KMS-11 (cell line): ENCODE measurements at regions not wholly inside any gene's neighbourhood (a gene's known extent, or its start where the extent isn't known, plus 50 kb on each side); places are given as distances from the start of the nearest gene placed in this dataset.

Experiments used
- H2AFZ ChIP-seq: fragments of 200-600 bp; sonication (generic); 2 replicates; pipeline ENCODE4 v1.6.1; 2016; ENCODE audit warnings: antibody characterized with exemption, mixed run types, low read depth
- H3K27ac ChIP-seq: fragments of 200-600 bp; sonication (generic); 2 replicates; pipeline ENCODE4 v1.6.1; 2016; ENCODE audit warnings: mild to moderate bottlenecking, mixed run types
- H3K27me3 ChIP-seq: fragments of 200-600 bp; sonication (generic); 2 replicates; pipeline ENCODE4 v1.6.1; 2017; ENCODE audit warnings: mild to moderate bottlenecking, low read depth, mixed run types, moderate library complexity; ENCODE audit not compliant: insufficient read depth
- H3K36me3 ChIP-seq: fragments of 200-600 bp; sonication (generic); 2 replicates; pipeline ENCODE4 v1.6.1; 2017; ENCODE audit warnings: mild to moderate bottlenecking, mixed run types; ENCODE audit not compliant: insufficient read depth
- H3K4me1 ChIP-seq: fragments of 200-600 bp; sonication (generic); 2 replicates; pipeline ENCODE4 v1.6.1; 2016; ENCODE audit warnings: mild to moderate bottlenecking, low read depth, mixed run types; ENCODE audit not compliant: poor library complexity, severe bottlenecking
- H3K4me2 ChIP-seq: fragments of 200-600 bp; sonication (generic); 2 replicates; pipeline ENCODE4 v1.7.0; 2016; ENCODE audit warnings: mild to moderate bottlenecking, mixed run types
- H3K4me3 ChIP-seq: fragments of 200-600 bp; sonication (generic); IDR thresholded peaks from 2 replicates; pipeline ENCODE4 v1.6.1; 2017; ENCODE audit warnings: low read depth, low read length, mixed read lengths; ENCODE audit not compliant: insufficient read depth
- H3K79me2 ChIP-seq: fragments of 200-600 bp; sonication (generic); 2 replicates; pipeline ENCODE4 v1.6.1; 2016; ENCODE audit warnings: low read depth, mixed run types; ENCODE audit not compliant: insufficient read depth
- H3K9ac ChIP-seq: fragments of 200-600 bp; sonication (generic); 2 replicates; pipeline ENCODE4 v1.6.1; 2016; ENCODE audit warnings: mild to moderate bottlenecking, mixed run types
- H4K20me1 ChIP-seq: fragments of 200-600 bp; sonication (generic); 2 replicates; pipeline ENCODE4 v1.6.1; 2016; ENCODE audit warnings: mild to moderate bottlenecking, mixed run types; ENCODE audit not compliant: insufficient read depth
- TF ChIP-seq, protein P1 (sequence below): fragments of 200-600 bp; sonication (generic); conservative IDR thresholded peaks from 2 replicates; pipeline ENCODE4 v1.6.1; 2017; ENCODE audit warnings: low read depth, mild to moderate bottlenecking, antibody characterized with exemption, low read length, moderate library complexity, mixed read lengths

DNA sequence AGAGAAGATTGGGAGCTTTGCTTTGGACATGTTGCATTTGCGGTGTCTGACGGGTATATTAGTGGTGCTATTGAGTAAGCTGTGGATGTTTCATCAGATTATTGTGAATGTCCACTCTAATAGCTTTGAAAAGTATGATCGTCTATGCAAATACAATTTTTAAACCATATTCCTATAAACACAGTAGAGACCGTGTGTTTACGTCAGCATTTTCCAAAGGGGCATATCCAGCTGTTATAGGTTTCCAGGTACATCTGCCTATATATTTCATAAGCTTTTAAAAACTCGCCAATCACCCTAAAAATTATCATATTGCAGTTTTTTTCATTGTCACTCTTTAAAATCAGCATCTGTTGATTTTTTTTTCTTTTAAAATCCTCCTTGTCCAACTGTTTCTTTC is 91.7 kb downstream of the NKX2-1 start:
- Histone ChIP-seq H2AFZ (no peak overlapping the region), H3K4me1 (no peaks in the 10 kb centered on the region)

DNA sequence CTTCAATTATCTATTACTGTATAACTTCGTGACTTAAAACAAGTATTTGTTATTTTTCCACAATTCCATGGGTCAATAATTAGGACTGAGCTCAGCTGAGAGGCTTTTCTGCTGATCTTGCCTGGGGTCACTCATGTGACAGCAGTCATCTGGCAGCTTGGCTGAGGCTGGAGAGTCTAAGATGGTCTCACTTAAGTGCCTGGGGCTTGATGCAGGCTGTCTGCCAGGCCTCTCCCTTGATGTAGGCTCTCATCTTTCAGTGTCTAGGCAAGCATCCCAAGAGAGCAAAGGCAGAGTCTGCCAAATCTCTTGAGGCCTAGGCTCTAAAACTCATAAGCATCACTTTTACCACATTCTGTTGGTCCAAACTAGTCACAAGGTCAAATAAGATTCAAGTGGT is 93.2 kb downstream of the NKX2-1 start:
- TF ChIP-seq, protein P1, sequence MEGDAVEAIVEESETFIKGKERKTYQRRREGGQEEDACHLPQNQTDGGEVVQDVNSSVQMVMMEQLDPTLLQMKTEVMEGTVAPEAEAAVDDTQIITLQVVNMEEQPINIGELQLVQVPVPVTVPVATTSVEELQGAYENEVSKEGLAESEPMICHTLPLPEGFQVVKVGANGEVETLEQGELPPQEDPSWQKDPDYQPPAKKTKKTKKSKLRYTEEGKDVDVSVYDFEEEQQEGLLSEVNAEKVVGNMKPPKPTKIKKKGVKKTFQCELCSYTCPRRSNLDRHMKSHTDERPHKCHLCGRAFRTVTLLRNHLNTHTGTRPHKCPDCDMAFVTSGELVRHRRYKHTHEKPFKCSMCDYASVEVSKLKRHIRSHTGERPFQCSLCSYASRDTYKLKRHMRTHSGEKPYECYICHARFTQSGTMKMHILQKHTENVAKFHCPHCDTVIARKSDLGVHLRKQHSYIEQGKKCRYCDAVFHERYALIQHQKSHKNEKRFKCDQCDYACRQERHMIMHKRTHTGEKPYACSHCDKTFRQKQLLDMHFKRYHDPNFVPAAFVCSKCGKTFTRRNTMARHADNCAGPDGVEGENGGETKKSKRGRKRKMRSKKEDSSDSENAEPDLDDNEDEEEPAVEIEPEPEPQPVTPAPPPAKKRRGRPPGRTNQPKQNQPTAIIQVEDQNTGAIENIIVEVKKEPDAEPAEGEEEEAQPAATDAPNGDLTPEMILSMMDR, result no peak
- no peaks in the 10 kb centered on the region for H3K4me1 ChIP-seq
- no peaks in the 10 kb centered on the region for H3K79me2 ChIP-seq
- H3K36me3 ChIP-seq, result no peaks in the 10 kb centered on the region
- H3K27me3 ChIP-seq, result no peaks in the 10 kb centered on the region
- no peak overlapping the region for H3K9ac ChIP-seq
- no peak overlapping the region for H3K4me3 ChIP-seq
- H3K4me2 ChIP-seq, result no peak overlapping the region
- no peak overlapping the region for H2AFZ ChIP-seq
- H3K27ac ChIP-seq, result no peak overlapping the region
- H4K20me1 ChIP-seq, result no peaks in the 10 kb centered on the region

More for the DNA sequence above, 91.7 kb downstream of the NKX2-1 start:
- TF ChIP-seq, protein P1, result no peak
- Histone ChIP-seq H3K36me3 (no peaks in the 10 kb centered on the region), H4K20me1 (no peaks in the 10 kb centered on the region), H3K79me2 (no peaks in the 10 kb centered on the region), H3K27ac (no peak overlapping the region), H3K9ac (no peak overlapping the region), H3K27me3 (no peaks in the 10 kb centered on the region), H3K4me3 (no peak overlapping the region), H3K4me2 (no peak overlapping the region)

DNA sequence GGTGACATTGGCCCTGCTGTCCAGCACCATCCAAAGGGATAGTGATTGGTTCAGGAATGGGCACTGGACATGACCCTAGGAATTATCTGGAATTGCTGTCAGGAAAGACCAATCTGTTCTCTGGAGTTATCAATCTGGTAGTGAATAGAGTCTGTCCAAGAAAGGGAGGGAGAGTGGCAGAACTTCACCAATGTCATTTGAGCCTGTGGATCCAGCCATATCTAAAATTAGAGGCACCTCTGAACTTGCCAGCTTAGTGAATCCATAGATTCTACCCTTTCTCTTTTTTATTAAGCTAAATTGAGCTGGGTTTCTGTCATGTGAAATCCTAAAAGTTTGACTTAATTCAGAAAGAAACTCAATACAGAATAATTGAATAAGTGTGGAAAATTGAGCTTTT is 93.9 kb downstream of the NKX2-1 start:
- no peak overlapping the region for H3K4me2 ChIP-seq
- H3K36me3 ChIP-seq, result no peaks in the 10 kb centered on the region
- no peaks in the 10 kb centered on the region for H3K79me2 ChIP-seq
- no peak overlapping the region for H2AFZ ChIP-seq
- no peaks in the 10 kb centered on the region for H4K20me1 ChIP-seq
- TF ChIP-seq, protein P1, result no peak
- H3K4me1 ChIP-seq, result no peaks in the 10 kb centered on the region
- H3K27me3 ChIP-seq, result no peaks in the 10 kb centered on the region
- no peak overlapping the region for H3K9ac ChIP-seq
- H3K4me3 ChIP-seq, result no peak overlapping the region
- H3K27ac ChIP-seq, result no peak overlapping the region

DNA sequence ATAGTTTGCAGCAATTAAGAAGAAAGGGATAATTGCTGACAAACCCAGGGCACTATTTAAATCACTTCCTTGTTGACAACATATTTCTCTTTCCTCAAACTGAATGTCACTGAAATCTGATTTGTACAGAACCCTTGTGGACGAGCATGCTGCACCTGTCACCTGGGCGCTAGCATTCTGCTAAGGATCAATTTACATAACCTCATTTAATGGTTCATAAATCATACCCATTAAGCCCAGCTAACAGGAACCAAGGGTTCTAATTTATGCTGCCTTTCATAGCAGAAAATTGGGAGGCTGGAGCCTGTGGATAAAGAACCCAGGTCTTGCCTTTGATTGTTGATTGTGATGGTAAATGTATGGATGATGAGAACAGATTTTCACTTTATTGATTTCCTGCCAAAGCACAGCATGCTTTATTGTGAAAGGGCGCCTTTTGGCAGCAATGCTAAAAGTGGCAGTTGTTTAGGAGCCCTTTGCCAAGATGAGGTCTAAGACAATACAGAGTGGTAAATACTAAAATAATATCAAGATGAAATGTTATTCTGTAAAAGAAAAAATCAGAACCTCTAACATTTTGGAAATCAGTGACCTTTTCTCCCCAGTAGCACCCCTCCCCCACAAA is 95.4 kb downstream of the NKX2-1 start:
- no peaks in the 10 kb centered on the region for H3K4me1 ChIP-seq
- no peak overlapping the region for H2AFZ ChIP-seq
- no peaks in the 10 kb centered on the region for H4K20me1 ChIP-seq
- no peak overlapping the region for H3K27ac ChIP-seq
- no peak overlapping the region for H3K4me3 ChIP-seq
- TF ChIP-seq, protein P1, result no peak
- H3K79me2 ChIP-seq, result no peaks in the 10 kb centered on the region
- no peak overlapping the region for H3K4me2 ChIP-seq
- no peaks in the 10 kb centered on the region for H3K27me3 ChIP-seq
- H3K9ac ChIP-seq, result no peak overlapping the region
- H3K36me3 ChIP-seq, result no peaks in the 10 kb centered on the region
